Upper lobe of left lung (tissue), 4 donors: ENCODE measurements at regions not wholly inside any gene's neighbourhood (a gene's known extent, or its start where the extent isn't known, plus 50 kb on each side); places are given as distances from the start of the nearest gene placed in this dataset.

ENCODE experiments used
- EP300 ChIP-seq, 4 donors: sonication (generic); formaldehyde crosslinking; IDR thresholded peaks; one replicate each; pipeline ENCODE4 v1.5.1; 2017; ENCODE audit warnings: antibody characterized with exemption in 4 of 4, control low read depth in 2 of 4
- POLR2A ChIP-seq, 4 donors: fragments of 450-650 bp; IDR thresholded peaks; one replicate each; pipeline ENCODE4 v1.5.1; 2016 to 2017; ENCODE audit warnings: antibody characterized with exemption in 4 of 4, mild to moderate bottlenecking in 2 of 4
- POLR2AphosphoS5 ChIP-seq, 2 donors: sonication (generic); formaldehyde crosslinking; IDR thresholded peaks; one replicate each; pipeline ENCODE4 v1.5.1; 2017; ENCODE audit warnings: antibody characterized with exemption in 2 of 2
- TF ChIP-seq, protein P1 (sequence below), 6 experiments: fragments of 450-650 bp in 4 of 6; fragments of 200-600 bp in 2 of 6; sonication (generic) in 2 of 6; IDR thresholded peaks; one replicate each; pipeline ENCODE4 v1.5.1; 2016 to 2019; ENCODE audit warnings: antibody characterized with exemption in 6 of 6

DNA sequence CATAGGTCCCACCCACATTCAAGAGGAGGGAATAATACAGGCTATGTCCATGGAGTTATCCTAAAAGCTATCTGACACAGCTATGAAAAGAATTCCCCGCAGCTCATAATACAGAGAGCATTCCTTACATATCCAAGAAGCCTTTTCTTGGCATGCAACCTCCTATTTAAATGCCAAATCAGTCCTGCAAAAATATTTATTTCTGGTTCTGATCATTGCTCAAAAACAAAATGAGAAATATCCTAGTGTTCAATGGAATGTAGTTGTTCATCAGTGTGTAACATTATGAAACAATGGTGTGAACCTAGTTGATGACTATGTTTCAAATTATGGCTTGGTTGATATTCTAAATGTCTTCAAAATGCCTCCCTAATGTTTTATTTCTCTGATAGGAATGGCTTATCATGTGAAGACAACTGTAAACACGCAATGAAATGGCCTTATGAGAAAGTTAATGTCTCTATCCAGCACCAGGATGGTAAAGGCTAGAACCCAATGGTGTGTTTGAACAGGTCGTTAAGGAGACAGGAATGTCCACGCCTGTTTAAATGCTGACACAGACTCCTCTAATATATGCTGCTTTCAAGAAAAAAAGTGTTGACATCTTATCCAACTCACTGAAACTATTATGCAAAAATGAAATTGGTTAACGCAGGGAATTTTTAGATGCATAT lies 126.7 kb upstream of the CDH6 start:
- TF ChIP-seq POLR2AphosphoS5 (IDR thresholded peaks at IDR 0.05) (no peak), POLR2A (IDR thresholded peaks at IDR 0.05) (no peak), EP300 (IDR thresholded peaks at IDR 0.05) (no peak)
- TF ChIP-seq, protein P1, sequence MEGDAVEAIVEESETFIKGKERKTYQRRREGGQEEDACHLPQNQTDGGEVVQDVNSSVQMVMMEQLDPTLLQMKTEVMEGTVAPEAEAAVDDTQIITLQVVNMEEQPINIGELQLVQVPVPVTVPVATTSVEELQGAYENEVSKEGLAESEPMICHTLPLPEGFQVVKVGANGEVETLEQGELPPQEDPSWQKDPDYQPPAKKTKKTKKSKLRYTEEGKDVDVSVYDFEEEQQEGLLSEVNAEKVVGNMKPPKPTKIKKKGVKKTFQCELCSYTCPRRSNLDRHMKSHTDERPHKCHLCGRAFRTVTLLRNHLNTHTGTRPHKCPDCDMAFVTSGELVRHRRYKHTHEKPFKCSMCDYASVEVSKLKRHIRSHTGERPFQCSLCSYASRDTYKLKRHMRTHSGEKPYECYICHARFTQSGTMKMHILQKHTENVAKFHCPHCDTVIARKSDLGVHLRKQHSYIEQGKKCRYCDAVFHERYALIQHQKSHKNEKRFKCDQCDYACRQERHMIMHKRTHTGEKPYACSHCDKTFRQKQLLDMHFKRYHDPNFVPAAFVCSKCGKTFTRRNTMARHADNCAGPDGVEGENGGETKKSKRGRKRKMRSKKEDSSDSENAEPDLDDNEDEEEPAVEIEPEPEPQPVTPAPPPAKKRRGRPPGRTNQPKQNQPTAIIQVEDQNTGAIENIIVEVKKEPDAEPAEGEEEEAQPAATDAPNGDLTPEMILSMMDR (IDR thresholded peaks at IDR 0.05) = no peak
